Activated B cell treated with CpG ODN at 0.5 μM for 24 hours (primary cell): ENCODE measurements at regions not wholly inside any gene's neighbourhood (a gene's known extent, or its start where the extent isn't known, plus 50 kb on each side); places are given as distances from the start of the nearest gene placed in this dataset.

Experiments used
- ATAC-seq: fragments of 200-7000 bp; cut with Tn5 transposase; one replicate; pipeline ENCODE4 v1.10.0; 2021; ENCODE audit warnings: low read depth, mild to moderate bottlenecking, moderate library complexity
- CTCF ChIA-PET: fragments of 350-600 bp; sonication (Branson Sonifier 250); formaldehyde crosslinking; loops from one replicate; lab custom pipeline; 2021; ENCODE audit warnings: antibody characterized with exemption; lab: Charles Lee
- POLR2A ChIA-PET: fragments of 350-600 bp; sonication (Branson Sonifier 250); formaldehyde crosslinking; loops from one replicate; lab custom pipeline; 2021; ENCODE audit warnings: antibody characterized with exemption; lab: Charles Lee
- DNase-seq: peaks from one replicate; pipeline ENCODE4 v3.0.0; 2022
- H3K27ac Mint-ChIP-seq: one replicate; pipeline ENCODE4 v1.8.0; 2020; ENCODE audit warnings: mixed read lengths
- H3K27me3 Mint-ChIP-seq: one replicate; pipeline ENCODE4 v1.8.0; 2021; ENCODE audit warnings: mixed read lengths
- H3K36me3 Mint-ChIP-seq: one replicate; pipeline ENCODE4 v1.8.0; 2021; ENCODE audit warnings: low read depth, mixed read lengths
- H3K4me1 Mint-ChIP-seq: one replicate; pipeline ENCODE4 v1.8.0; 2021; ENCODE audit warnings: mixed read lengths
- H3K4me3 Mint-ChIP-seq: one replicate; pipeline ENCODE4 v1.8.0; 2020; ENCODE audit warnings: mild to moderate bottlenecking, mixed read lengths
- H3K9me3 Mint-ChIP-seq: one replicate; pipeline ENCODE4 v1.8.0; 2020; ENCODE audit warnings: mixed read lengths
- intact Hi-C: fragments of 100-400 bp; cut with micrococcal nuclease; formaldehyde crosslinking; loops from one replicate; pipeline ENCODE4 v1.15.1; 2024
- TF ChIP-seq, protein P1 (sequence below): fragments of 200-600 bp; IDR thresholded peaks from one replicate; pipeline ENCODE4 v1.8.0; 2022; ENCODE audit warnings: antibody characterized with exemption, mild to moderate bottlenecking

- no peak for DNase-seq
- H3K9me3 Mint-ChIP-seq = no peaks in the 10 kb centered on the region
- intact Hi-C loops = no loop called here
- H3K27ac Mint-ChIP-seq = no peak overlapping the region
- H3K36me3 Mint-ChIP-seq = no peaks in the 10 kb centered on the region
- peaks cover 5% of the 10 kb centered on the region for H3K4me1 Mint-ChIP-seq
- CTCF ChIA-PET = no interaction called here
- no peak for ATAC-seq
- H3K4me3 Mint-ChIP-seq = no peak overlapping the region
- H3K27me3 Mint-ChIP-seq = peaks cover 35% of the 10 kb centered on the region
- POLR2A ChIA-PET = no interaction called here
- TF ChIP-seq, protein P1, sequence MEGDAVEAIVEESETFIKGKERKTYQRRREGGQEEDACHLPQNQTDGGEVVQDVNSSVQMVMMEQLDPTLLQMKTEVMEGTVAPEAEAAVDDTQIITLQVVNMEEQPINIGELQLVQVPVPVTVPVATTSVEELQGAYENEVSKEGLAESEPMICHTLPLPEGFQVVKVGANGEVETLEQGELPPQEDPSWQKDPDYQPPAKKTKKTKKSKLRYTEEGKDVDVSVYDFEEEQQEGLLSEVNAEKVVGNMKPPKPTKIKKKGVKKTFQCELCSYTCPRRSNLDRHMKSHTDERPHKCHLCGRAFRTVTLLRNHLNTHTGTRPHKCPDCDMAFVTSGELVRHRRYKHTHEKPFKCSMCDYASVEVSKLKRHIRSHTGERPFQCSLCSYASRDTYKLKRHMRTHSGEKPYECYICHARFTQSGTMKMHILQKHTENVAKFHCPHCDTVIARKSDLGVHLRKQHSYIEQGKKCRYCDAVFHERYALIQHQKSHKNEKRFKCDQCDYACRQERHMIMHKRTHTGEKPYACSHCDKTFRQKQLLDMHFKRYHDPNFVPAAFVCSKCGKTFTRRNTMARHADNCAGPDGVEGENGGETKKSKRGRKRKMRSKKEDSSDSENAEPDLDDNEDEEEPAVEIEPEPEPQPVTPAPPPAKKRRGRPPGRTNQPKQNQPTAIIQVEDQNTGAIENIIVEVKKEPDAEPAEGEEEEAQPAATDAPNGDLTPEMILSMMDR = no peak
Observed at GRCh38 chr1:200237066-200237465, 172.8 kb downstream of the ZNF281 start.

DNA sequence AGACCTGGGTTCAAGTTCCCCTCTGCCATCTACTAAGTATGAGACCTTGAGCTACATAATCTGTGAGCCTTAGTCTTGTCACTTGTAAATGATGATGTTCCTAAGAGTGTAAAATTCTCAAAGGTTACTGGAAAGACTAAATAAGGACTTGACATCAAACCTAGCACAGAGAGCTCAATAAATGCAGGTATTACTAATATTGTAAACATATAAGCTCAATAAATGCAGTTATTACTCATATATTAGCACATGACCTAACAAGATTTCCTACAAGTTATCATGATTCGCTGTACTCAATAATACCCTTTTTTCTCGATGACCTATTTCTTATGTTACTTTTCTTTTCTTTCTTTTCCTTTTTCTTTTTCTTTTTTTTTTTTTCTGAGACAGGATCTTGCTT is 174.9 kb downstream of the ZNF281 start:
- intact Hi-C loops = no loop called here
- H3K27me3 Mint-ChIP-seq = peaks cover 17% of the 10 kb centered on the region
- H3K4me3 Mint-ChIP-seq = no peak overlapping the region
- H3K27ac Mint-ChIP-seq = no peak overlapping the region
- ChIA-PET CTCF (no interaction called here), POLR2A (no interaction called here)
- no peaks in the 10 kb centered on the region for H3K36me3 Mint-ChIP-seq
- DNase-seq (no peak), ATAC-seq (no peak)
- TF ChIP-seq, protein P1 = no peak
- H3K9me3 Mint-ChIP-seq = no peaks in the 10 kb centered on the region
- H3K4me1 Mint-ChIP-seq = no peaks in the 10 kb centered on the region

DNA sequence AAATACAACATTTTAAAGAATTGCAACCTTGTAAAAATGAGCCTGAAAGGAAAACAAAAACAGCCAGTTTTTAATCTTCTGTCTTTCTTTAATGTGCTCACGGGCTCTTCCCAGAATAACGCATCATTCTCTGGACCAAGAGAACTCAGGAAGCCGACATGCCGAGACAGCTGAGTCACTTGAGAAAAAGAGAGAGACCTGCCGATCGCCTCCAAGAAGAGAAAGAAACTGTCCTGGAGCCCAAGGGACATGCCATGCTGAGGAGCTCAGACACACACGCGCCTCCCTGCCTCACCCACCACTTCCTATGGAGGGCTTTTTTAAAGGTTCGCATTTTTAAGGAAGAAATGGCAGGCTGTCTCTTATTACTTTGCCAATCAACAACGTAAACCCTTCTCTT is 176.4 kb downstream of the ZNF281 start:
- Mint-ChIP-seq H3K4me3 (no peak overlapping the region), H3K27ac (no peak overlapping the region), H3K4me1 (no peaks in the 10 kb centered on the region), H3K9me3 (no peaks in the 10 kb centered on the region), H3K27me3 (peaks cover 15% of the 10 kb centered on the region), H3K36me3 (no peaks in the 10 kb centered on the region)
- ATAC-seq (no peak), DNase-seq (no peak)
- ChIA-PET CTCF (no interaction called here), POLR2A (no interaction called here)
- TF ChIP-seq, protein P1 = no peak
- intact Hi-C loops = no loop called here

GRCh38 chr1:200231787-200232231 is 178.0 kb downstream of the ZNF281 start:
- Mint-ChIP-seq H3K4me1 (peaks cover under 1% of the 10 kb centered on the region), H3K36me3 (no peaks in the 10 kb centered on the region), H3K27me3 (peaks cover 15% of the 10 kb centered on the region), H3K27ac (no peak overlapping the region), H3K4me3 (no peak overlapping the region), H3K9me3 (no peaks in the 10 kb centered on the region)
- intact Hi-C loops = no loop called here
- DNase-seq (no peak), ATAC-seq (no peak)
- TF ChIP-seq, protein P1 = no peak
- ChIA-PET CTCF (no interaction called here), POLR2A (no interaction called here)

DNA sequence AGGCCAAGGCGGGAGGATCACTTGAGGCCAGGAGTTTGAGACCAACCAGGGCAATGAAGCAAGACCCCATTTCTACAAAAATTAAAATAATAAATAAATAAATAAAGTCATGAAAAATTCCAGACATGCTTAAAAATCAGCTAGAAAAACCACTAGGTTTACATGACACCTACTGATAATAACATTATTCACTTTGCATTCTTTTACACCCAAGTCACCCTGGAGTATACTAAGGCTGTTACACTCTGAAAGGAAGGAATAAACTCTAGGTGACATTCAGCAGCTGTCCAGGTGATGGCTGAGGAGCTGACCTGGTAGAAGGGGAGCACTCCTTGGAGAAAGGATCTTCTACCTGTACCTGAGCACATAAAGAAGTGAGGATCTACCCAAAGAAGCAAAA is 179.2 kb downstream of the ZNF281 start:
- ATAC-seq = no peak
- H3K9me3 Mint-ChIP-seq = no peaks in the 10 kb centered on the region
- H3K36me3 Mint-ChIP-seq = no peaks in the 10 kb centered on the region
- CTCF ChIA-PET = no interaction called here
- POLR2A ChIA-PET = no interaction called here
- DNase-seq = no peak
- no peak overlapping the region for H3K27ac Mint-ChIP-seq
- intact Hi-C loops = no loop called here
- TF ChIP-seq, protein P1 = no peak
- peaks cover 9% of the 10 kb centered on the region for H3K4me1 Mint-ChIP-seq
- H3K27me3 Mint-ChIP-seq = peaks cover 10% of the 10 kb centered on the region
- H3K4me3 Mint-ChIP-seq = no peak overlapping the region
